IMR-90 (cell line): ENCODE measurements at regions not wholly inside any gene's neighbourhood (a gene's known extent, or its start where the extent isn't known, plus 50 kb on each side); places are given as distances from the start of the nearest gene placed in this dataset.

Experiments used
- ATAC-seq: fragments of 200-7000 bp; cut with Tn5 transposase; 2 replicates; pipeline ENCODE4 v1.9.1; 2020; ENCODE audit warnings: low read depth, mild to moderate bottlenecking, moderate library complexity
- BruUV-seq: library from RNA; stranded (reverse); fragments of 400-500 nt; replicated peaks from 2 replicates; lab custom pipeline; 2021; lab: Mats Ljungman, UMichigan
- CTCF ChIA-PET: fragments of 300-600 bp; formaldehyde crosslinking; extraction: SDS; loops from one replicate; lab custom pipeline; 2021; ENCODE audit warnings: antibody characterized with exemption; lab: Yijun Ruan, JAX
- POLR2A ChIA-PET: fragments of 300-600 bp; sonication (Branson Sonifier 250); formaldehyde crosslinking; loops from one replicate; lab custom pipeline; 2022; ENCODE audit warnings: antibody characterized with exemption; ENCODE audit not compliant: unreplicated experiment; lab: Charles Lee
- DNase-seq: peaks from one replicate; pipeline ENCODE4 v3.0.0; 2013
- H2AFZ ChIP-seq: replicated peaks from 2 replicates; pipeline ENCODE3; 2013; ENCODE audit warnings: low read length, mild to moderate bottlenecking; ENCODE audit not compliant: poor library complexity
- H2AK5ac ChIP-seq: 2 replicates; pipeline ENCODE4 v1.6.1; 2013; ENCODE audit warnings: low read depth, low read length, inconsistent platforms
- H2AK9ac ChIP-seq: replicated peaks from 2 replicates; pipeline ENCODE3; 2013; ENCODE audit warnings: mild to moderate bottlenecking, low read depth, low read length, moderate library complexity; ENCODE audit not compliant: poor library complexity
- H2BK120ac ChIP-seq: 2 replicates; pipeline ENCODE4 v1.6.1; 2013; ENCODE audit warnings: low read depth, low read length, inconsistent platforms
- H2BK15ac ChIP-seq: 3 replicates; pipeline ENCODE4 v1.6.1; 2013; ENCODE audit warnings: low read depth, low read length, inconsistent platforms
- H2BK20ac ChIP-seq: 2 replicates; pipeline ENCODE4 v1.6.1; 2013; ENCODE audit warnings: low read depth, mild to moderate bottlenecking, inconsistent platforms, low read length, moderate library complexity
- H2BK5ac ChIP-seq: 2 replicates; pipeline ENCODE4 v1.6.1; 2013; ENCODE audit warnings: mild to moderate bottlenecking, low read depth, low read length, inconsistent platforms; ENCODE audit not compliant: poor library complexity, severe bottlenecking
- H3K14ac ChIP-seq: replicated peaks from 2 replicates; pipeline ENCODE4 v1.6.1; 2013; ENCODE audit warnings: low read depth, low read length, inconsistent platforms
- H3K18ac ChIP-seq: 2 replicates; pipeline ENCODE4 v1.6.1; 2013; ENCODE audit warnings: low read depth, low read length, control low read depth
- H3K23ac ChIP-seq: 2 replicates; pipeline ENCODE4 v1.6.1; 2013; ENCODE audit warnings: low read depth, low read length, inconsistent platforms
- H3K27ac ChIP-seq: 2 replicates; pipeline ENCODE4 v1.5.1; 2013; ENCODE audit warnings: mild to moderate bottlenecking, control low read depth, low read length; ENCODE audit not compliant: insufficient read depth
- H3K27me3 ChIP-seq: 2 replicates; pipeline ENCODE4 v1.6.1; 2013; ENCODE audit warnings: low read length; ENCODE audit not compliant: control insufficient read depth, insufficient read depth
- H3K36me3 ChIP-seq: 2 replicates; pipeline ENCODE4 v1.6.1; 2013; ENCODE audit warnings: low read length, mixed read lengths; ENCODE audit not compliant: control insufficient read depth, insufficient read depth
- H3K4ac ChIP-seq: 2 replicates; pipeline ENCODE4 v1.6.1; 2013; ENCODE audit warnings: low read depth, low read length, inconsistent platforms
- H3K4me1 ChIP-seq: 2 replicates; pipeline ENCODE4 v1.6.1; 2013; ENCODE audit warnings: low read length, mixed read lengths; ENCODE audit not compliant: control insufficient read depth, insufficient read depth
- H3K4me2 ChIP-seq: 2 replicates; pipeline ENCODE4 v1.6.1; 2013; ENCODE audit warnings: low read depth, mild to moderate bottlenecking, control low read depth, low read length, moderate library complexity
- H3K4me3 ChIP-seq: 2 replicates; pipeline ENCODE4 v1.5.1; 2013; ENCODE audit warnings: low read depth, mild to moderate bottlenecking, control low read depth, low read length, moderate library complexity; ENCODE audit not compliant: insufficient read depth
- H3K56ac ChIP-seq: 2 replicates; pipeline ENCODE4 v1.6.1; 2013; ENCODE audit warnings: low read length, inconsistent platforms; ENCODE audit not compliant: insufficient read depth; ENCODE audit errors: extremely low read depth
- H3K79me1 ChIP-seq, 2 experiments: 2 replicates each; pipeline ENCODE4 v1.6.1; 2013; ENCODE audit warnings: low read length in 2 of 2, inconsistent platforms in 1 of 2, low read depth in 1 of 2
- H3K9ac ChIP-seq: 2 replicates; pipeline ENCODE4 v1.6.1; 2013; ENCODE audit warnings: low read depth, low read length, control low read depth
- H3K9me1 ChIP-seq: 2 replicates; pipeline ENCODE4 v1.6.1; 2013; ENCODE audit warnings: low read length, inconsistent platforms; ENCODE audit not compliant: insufficient read depth
- H3K9me3 ChIP-seq: 2 replicates; pipeline ENCODE4 v1.6.1; 2013; ENCODE audit warnings: low read length; ENCODE audit not compliant: control insufficient read depth, insufficient read depth
- H4K20me1 ChIP-seq: 2 replicates; pipeline ENCODE4 v1.6.1; 2013; ENCODE audit warnings: low read length, inconsistent platforms; ENCODE audit not compliant: insufficient read depth
- H4K5ac ChIP-seq: 2 replicates; pipeline ENCODE4 v1.6.1; 2013; ENCODE audit warnings: mild to moderate bottlenecking, low read depth, low read length, control low read depth
- H4K8ac ChIP-seq, 2 experiments: 2 replicates each; pipeline ENCODE4 v1.6.1; 2013; ENCODE audit warnings: low read depth in 2 of 2, low read length in 2 of 2, control low read depth in 1 of 2, inconsistent platforms in 1 of 2
- H4K91ac ChIP-seq: 2 replicates; pipeline ENCODE4 v1.6.1; 2013; ENCODE audit warnings: low read depth, low read length, inconsistent platforms; ENCODE audit not compliant: insufficient read depth
- BHLHE40 ChIP-seq: fragments of 150-350 bp; IDR thresholded peaks from 2 replicates; pipeline ENCODE4 v1.6.1; 2016; ENCODE audit warnings: mild to moderate bottlenecking, low read depth, low read length
- MAFK ChIP-seq: IDR thresholded peaks from 2 replicates; pipeline ENCODE4 v1.6.1; 2012; ENCODE audit warnings: low read depth, low read length, improper control_type of control experiment
- WGBS, 2 experiments: methylation state at CpG; one replicate each; pipeline versions ENCODE4 v1.1.5 to v1.1.7; 2013; ENCODE audit warnings: missing lambda C conversion rate in 2 of 2; ENCODE audit not compliant: insufficient read length in 1 of 2; ENCODE audit errors: extremely low coverage in 2 of 2; 5-methylcytosine and 5-hydroxymethylcytosine counted together
- dilution Hi-C: fragments of 300-500 bp; cut with HindIII; formaldehyde crosslinking; loops from one replicate; pipeline ENCODE4 v1.14.3; 2018; ENCODE audit warnings: low sequenced_read_pairs; ENCODE audit not compliant: unreplicated experiment
- in situ Hi-C: fragments of 300-500 bp; cut with MboI; formaldehyde crosslinking; loops from 3 replicates; pipeline ENCODE4 v1.14.3; 2019; ENCODE audit warnings: low sequenced_read_pairs, inconsistent platforms, mixed read lengths
- intact Hi-C: fragments of 100-400 bp; cut with micrococcal nuclease; formaldehyde crosslinking; loops from 2 replicates; pipeline ENCODE4 v1.10.0; 2022

- dilution Hi-C loops (no loop called here), in situ Hi-C loops (no loop called here)
These were observed 567.3 kb upstream of the ZNF717 start for GRCh38 chr3:76352511-76353284.

More at GRCh38 chr3:76352511-76353284, 567.3 kb upstream of the ZNF717 start:
- Histone ChIP-seq H3K27me3 (no peaks in the 10 kb centered on the region), H4K5ac (no peak overlapping the region), H3K79me1 (no peaks in the 10 kb centered on the region), H3K4me3 (no peak overlapping the region), H2AK9ac (no peak overlapping the region), H2AK5ac (no peak overlapping the region), H3K4ac (no peak overlapping the region), H2BK120ac (no peak overlapping the region), H2BK5ac (no peak overlapping the region), H4K91ac (no peak overlapping the region), H3K9ac (no peak overlapping the region), H2BK15ac (no peak overlapping the region), H3K56ac (no peak overlapping the region), H4K8ac (no peak overlapping the region), H3K4me2 (no peak overlapping the region), H3K4me1 (no peaks in the 10 kb centered on the region), H3K14ac (no peak overlapping the region), H3K9me1 (no peaks in the 10 kb centered on the region), H3K9me3 (no peaks in the 10 kb centered on the region), H3K36me3 (no peaks in the 10 kb centered on the region), H2BK20ac (no peak overlapping the region), H3K23ac (no peak overlapping the region), H3K18ac (no peak overlapping the region), H2AFZ (no peak overlapping the region), H3K27ac (no peak overlapping the region), H4K20me1 (no peaks in the 10 kb centered on the region)
- DNase-seq, result no peak
- intact Hi-C loops, result no loop called here
- TF ChIP-seq MAFK, result no peak
- no peak for TF ChIP-seq BHLHE40
- ATAC-seq, result no peak
- CTCF ChIA-PET, result interaction anchor here (1.0 kb wide), 1 partner anchor 42 kb away, joined by 3 read pairs; no protein-coding TSS in a partner anchor
- WGBS, 2 experiments, result no CpG with 5 or more reads among the region's 9 CpGs
- POLR2A ChIA-PET, result no interaction called here
- no TSS peak for BruUV-seq
